CD4-positive, alpha-beta T cell (primary cell): ENCODE measurements at regions not wholly inside any gene's neighbourhood (a gene's known extent, or its start where the extent isn't known, plus 50 kb on each side); places are given as distances from the start of the nearest gene placed in this dataset.

ENCODE experiments used
- ATAC-seq: fragments of 200-7000 bp; cut with Tn5 transposase; one replicate; pipeline ENCODE4 v1.10.0; 2022; ENCODE audit warnings: mild to moderate bottlenecking; ENCODE audit not compliant: poor library complexity
- CTCF ChIA-PET: fragments of 350-600 bp; sonication (Branson Sonifier 250); formaldehyde crosslinking; loops from one replicate; lab custom pipeline; 2021; ENCODE audit warnings: antibody characterized with exemption, inconsistent platforms; lab: Charles Lee
- POLR2A ChIA-PET: fragments of 350-600 bp; sonication (Branson Sonifier 250); formaldehyde crosslinking; loops from one replicate; lab custom pipeline; 2021; ENCODE audit warnings: antibody characterized with exemption, inconsistent platforms; lab: Charles Lee
- DNase-seq, 14 experiments: peaks; one replicate each; pipeline ENCODE4 v3.0.0-alpha.2; 2013 to 2020; ENCODE audit warnings: mixed read lengths in 2 of 14
- H3K27ac ChIP-seq, 2 donors: one replicate each; pipeline versions ENCODE4 v1.5.1 to v1.7.0; 2013; ENCODE audit warnings: low read length in 2 of 2, low read depth in 1 of 2, mild to moderate bottlenecking in 1 of 2
- H3K27me3 ChIP-seq, 2 experiments: 1 replicate in 1 of 2; 2 replicates in 1 of 2; pipeline versions ENCODE4 v1.6.1 to v1.7.0; 2013; ENCODE audit warnings: low read length in 2 of 2, control low read depth in 1 of 2, mild to moderate bottlenecking in 1 of 2, moderate library complexity in 1 of 2; ENCODE audit not compliant: insufficient read depth in 2 of 2, control insufficient read depth in 1 of 2
- H3K36me3 ChIP-seq: one replicate; pipeline ENCODE4 v1.6.1; 2013; ENCODE audit warnings: low read length, control low read depth; ENCODE audit not compliant: insufficient read depth
- H3K4me1 ChIP-seq: one replicate; pipeline ENCODE4 v1.6.1; 2013; ENCODE audit warnings: low read length, control low read depth; ENCODE audit not compliant: insufficient read depth
- H3K4me3 ChIP-seq: one replicate; pipeline ENCODE4 v1.5.1; 2013; ENCODE audit warnings: mild to moderate bottlenecking, low read length, moderate library complexity
- H3K9me3 ChIP-seq, 2 experiments: 1 replicate in 1 of 2; 2 replicates in 1 of 2; pipeline versions ENCODE4 v1.6.1 to v1.7.0; 2013; ENCODE audit warnings: low read length in 2 of 2, mild to moderate bottlenecking in 2 of 2, control low read depth in 1 of 2, moderate library complexity in 1 of 2; ENCODE audit not compliant: control insufficient read depth in 1 of 2, insufficient read depth in 1 of 2
- H3K27ac Mint-ChIP-seq: one replicate; pipeline ENCODE4 v1.8.0; 2020; ENCODE audit warnings: mixed read lengths
- H3K27me3 Mint-ChIP-seq: one replicate; pipeline ENCODE4 v1.8.0; 2021; ENCODE audit warnings: mixed read lengths
- H3K36me3 Mint-ChIP-seq: one replicate; pipeline ENCODE4 v1.8.0; 2021; ENCODE audit warnings: low read depth, mixed read lengths
- H3K4me1 Mint-ChIP-seq: one replicate; pipeline ENCODE4 v1.8.0; 2021; ENCODE audit warnings: low read depth, mixed read lengths
- H3K4me3 Mint-ChIP-seq: one replicate; pipeline ENCODE4 v1.8.0; 2020; ENCODE audit warnings: mild to moderate bottlenecking, mixed read lengths
- H3K9me3 Mint-ChIP-seq: one replicate; pipeline ENCODE4 v1.8.0; 2020; ENCODE audit warnings: mixed read lengths
- intact Hi-C, 2 experiments: fragments of 100-400 bp; cut with DNase I in 1 of 2; cut with micrococcal nuclease in 1 of 2; formaldehyde crosslinking; loops; one replicate each; pipeline versions ENCODE4 v1.15.1 to v1.9.0; 2023 to 2025; cut with DNase I, micrococcal nuclease
- TF ChIP-seq, protein P1 (sequence below): fragments of 200-600 bp; IDR thresholded peaks from one replicate; pipeline ENCODE4 v1.8.0; 2022; ENCODE audit warnings: antibody characterized with exemption, mild to moderate bottlenecking

DNA sequence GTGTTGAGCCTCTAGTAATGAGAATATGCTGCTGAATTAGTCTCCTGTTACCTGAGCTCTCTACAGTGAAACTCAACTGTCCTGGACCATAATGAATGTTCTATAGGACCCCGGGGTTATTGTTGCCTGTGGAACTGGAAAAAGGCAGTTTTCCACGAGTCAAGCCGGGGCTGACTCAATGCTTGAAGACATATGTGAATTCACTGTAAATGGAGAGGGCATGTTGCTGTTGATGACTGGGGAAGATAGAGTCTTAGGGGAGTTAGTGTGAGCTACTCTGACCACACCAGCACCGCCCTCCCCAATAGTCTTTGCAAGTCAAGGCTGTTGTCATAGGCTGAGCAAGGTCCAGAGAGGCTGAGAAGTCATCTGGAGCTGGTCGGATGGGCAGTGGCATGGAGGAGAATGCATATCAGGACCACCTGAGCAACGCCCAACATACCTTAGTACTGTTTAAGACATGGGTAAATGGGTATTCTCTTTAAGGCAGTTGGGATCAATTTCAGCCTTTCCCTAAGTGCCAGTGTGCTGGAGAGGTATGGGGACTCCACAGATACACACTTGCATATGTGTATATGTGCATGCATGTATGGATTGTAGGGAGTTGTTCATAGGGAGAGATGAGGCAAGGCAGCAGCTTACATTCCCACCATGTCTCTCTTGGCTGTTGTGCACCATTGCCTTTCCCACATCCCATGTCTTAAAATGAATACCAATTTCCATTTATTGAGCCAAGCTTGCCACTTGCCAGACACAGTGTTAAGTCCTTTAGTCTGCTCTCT is 230.1 kb upstream of the NAV2 start:
- Mint-ChIP-seq H3K36me3 (no peaks in the 10 kb centered on the region), H3K27me3 (peaks cover 20% of the 10 kb centered on the region), H3K27ac (no peak overlapping the region), H3K4me3 (no peak overlapping the region), H3K9me3 (no peaks in the 10 kb centered on the region), H3K4me1 (no peaks in the 10 kb centered on the region)
- Histone ChIP-seq H3K27ac (no peak overlapping the region), H3K9me3 (peaks cover 0 to 4% of the 10 kb centered on the region in 2 experiments), H3K27me3 (no peaks in the 10 kb centered on the region), H3K4me3 (no peak overlapping the region), H3K4me1 (no peaks in the 10 kb centered on the region), H3K36me3 (no peaks in the 10 kb centered on the region)
- ChIA-PET POLR2A (no interaction called here), CTCF (no interaction called here)
- no peak for DNase-seq
- intact Hi-C loops: no loop called here
- ATAC-seq: no peak
- TF ChIP-seq, protein P1, sequence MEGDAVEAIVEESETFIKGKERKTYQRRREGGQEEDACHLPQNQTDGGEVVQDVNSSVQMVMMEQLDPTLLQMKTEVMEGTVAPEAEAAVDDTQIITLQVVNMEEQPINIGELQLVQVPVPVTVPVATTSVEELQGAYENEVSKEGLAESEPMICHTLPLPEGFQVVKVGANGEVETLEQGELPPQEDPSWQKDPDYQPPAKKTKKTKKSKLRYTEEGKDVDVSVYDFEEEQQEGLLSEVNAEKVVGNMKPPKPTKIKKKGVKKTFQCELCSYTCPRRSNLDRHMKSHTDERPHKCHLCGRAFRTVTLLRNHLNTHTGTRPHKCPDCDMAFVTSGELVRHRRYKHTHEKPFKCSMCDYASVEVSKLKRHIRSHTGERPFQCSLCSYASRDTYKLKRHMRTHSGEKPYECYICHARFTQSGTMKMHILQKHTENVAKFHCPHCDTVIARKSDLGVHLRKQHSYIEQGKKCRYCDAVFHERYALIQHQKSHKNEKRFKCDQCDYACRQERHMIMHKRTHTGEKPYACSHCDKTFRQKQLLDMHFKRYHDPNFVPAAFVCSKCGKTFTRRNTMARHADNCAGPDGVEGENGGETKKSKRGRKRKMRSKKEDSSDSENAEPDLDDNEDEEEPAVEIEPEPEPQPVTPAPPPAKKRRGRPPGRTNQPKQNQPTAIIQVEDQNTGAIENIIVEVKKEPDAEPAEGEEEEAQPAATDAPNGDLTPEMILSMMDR: no peak

DNA sequence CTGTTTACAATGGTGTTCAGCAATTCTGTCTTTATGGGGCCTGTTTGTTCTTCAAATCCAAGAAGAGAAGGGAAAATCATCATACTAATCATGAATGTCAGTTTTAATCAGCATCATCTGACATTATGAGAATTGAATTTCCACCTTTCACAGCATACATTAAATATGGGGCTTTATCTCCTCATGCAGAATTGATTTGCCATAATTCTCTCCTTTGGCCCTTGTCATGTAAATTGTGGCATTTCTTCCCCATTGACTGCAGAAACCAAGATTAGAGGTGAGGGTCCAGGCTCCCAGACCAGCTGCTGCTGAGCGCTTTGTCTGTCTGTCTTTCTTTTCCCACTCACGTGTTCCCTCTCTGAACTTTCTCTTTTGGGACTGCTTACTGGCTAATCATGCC is 232.1 kb upstream of the NAV2 start:
- H3K4me3 Mint-ChIP-seq: no peak overlapping the region
- no peaks in the 10 kb centered on the region for H3K4me1 ChIP-seq
- no peaks in the 10 kb centered on the region for H3K27me3 ChIP-seq
- H3K27me3 Mint-ChIP-seq: peaks cover 28% of the 10 kb centered on the region
- H3K9me3 ChIP-seq: peaks cover 0 to 4% of the 10 kb centered on the region in 2 experiments
- no peak overlapping the region for H3K27ac ChIP-seq
- H3K36me3 Mint-ChIP-seq: no peaks in the 10 kb centered on the region
- H3K4me1 Mint-ChIP-seq: no peaks in the 10 kb centered on the region
- ChIA-PET POLR2A (no interaction called here), CTCF (no interaction called here)
- ATAC-seq (no peak), DNase-seq (no peak)
- H3K36me3 ChIP-seq: no peaks in the 10 kb centered on the region
- intact Hi-C loops: no loop called here
- H3K9me3 Mint-ChIP-seq: no peaks in the 10 kb centered on the region
- TF ChIP-seq, protein P1: no peak
- H3K4me3 ChIP-seq: no peak overlapping the region
- no peak overlapping the region for H3K27ac Mint-ChIP-seq

DNA sequence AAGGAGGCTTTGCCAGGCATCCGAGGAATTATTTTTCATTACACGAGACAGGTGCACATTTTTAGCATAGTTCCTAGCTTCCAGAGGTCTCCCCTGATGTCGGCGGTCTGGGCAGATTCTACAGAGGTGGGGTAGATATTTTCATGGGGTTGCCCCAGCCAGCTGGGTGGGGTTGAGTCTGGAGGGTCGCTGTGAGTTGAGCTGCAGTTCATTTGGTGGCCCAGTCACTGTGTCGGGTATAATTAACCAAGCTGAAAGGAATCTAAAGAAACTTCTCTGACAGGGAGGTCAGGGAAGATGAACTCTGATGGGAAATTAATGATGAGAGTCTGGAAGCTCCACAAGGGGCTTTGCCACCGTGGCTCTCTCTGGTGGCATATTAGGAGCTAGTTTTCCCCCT is 233.7 kb upstream of the NAV2 start:
- TF ChIP-seq, protein P1: no peak
- Histone ChIP-seq H3K27ac (no peak overlapping the region), H3K27me3 (no peaks in the 10 kb centered on the region), H3K9me3 (no peaks in the 10 kb centered on the region), H3K4me3 (no peak overlapping the region), H3K36me3 (no peaks in the 10 kb centered on the region), H3K4me1 (no peaks in the 10 kb centered on the region)
- ATAC-seq: no peak
- CTCF ChIA-PET: no interaction called here
- Mint-ChIP-seq H3K4me1 (no peaks in the 10 kb centered on the region), H3K27me3 (peaks cover 35% of the 10 kb centered on the region), H3K9me3 (no peaks in the 10 kb centered on the region), H3K36me3 (no peaks in the 10 kb centered on the region), H3K27ac (no peak overlapping the region), H3K4me3 (no peak overlapping the region)
- intact Hi-C loops: no loop called here
- DNase-seq: no peak
- POLR2A ChIA-PET: no interaction called here
